ENCODE measurements at regions not wholly inside any gene's neighbourhood (a gene's known extent, or its start where the extent isn't known, plus 50 kb on each side); places are given as distances from the start of the nearest gene placed in this dataset.

DNA sequence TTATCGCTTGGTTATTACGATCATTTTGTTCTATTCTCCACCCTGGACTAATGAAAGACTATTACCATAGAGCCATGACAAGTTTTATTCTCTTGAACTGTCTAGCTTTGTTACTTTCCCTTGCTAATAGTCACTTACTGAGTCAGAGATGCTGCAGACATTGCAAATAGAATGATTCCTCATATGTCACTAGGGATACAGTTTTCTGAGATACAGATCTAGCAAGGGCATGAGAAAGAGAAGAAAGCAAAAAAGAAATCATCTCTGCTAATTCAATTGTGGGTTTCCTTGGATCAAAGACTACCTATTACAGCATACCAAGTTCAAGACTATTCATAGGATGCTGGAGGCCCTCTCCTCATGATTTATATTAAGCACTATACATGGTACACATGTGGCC, 204.3 kb downstream of the MBL2 start:
- dilution Hi-C loops (cut with MboI; ENCODE audit: extremely low pct_ligation_motif_present, low sequenced_read_pairs) = loop anchor here (25.0 kb wide), 1 partner anchor 256 kb away; the partner anchor contains the start of gene DKK1
- FAIRE-seq = no peak

DNA sequence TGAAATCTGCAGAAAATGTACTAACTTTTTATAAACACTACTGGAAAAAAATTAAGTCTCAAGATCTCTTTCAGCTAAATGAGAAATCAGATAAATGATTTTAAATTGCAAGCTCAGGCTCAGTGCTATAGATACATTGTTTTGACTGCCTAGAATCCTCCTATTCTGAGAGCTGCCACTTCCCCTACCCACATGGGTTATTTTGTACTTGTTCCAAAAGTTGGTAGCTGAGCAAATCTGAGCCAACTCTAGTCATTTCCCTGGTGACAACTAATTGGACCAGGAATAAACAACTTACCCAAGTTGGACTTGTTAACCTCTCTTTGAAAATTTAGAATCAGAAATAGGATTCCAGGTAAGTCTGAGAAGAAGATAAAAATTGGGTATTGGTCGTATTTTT, 202.1 kb downstream of the MBL2 start:
- TF ChIP-seq, protein P1, sequence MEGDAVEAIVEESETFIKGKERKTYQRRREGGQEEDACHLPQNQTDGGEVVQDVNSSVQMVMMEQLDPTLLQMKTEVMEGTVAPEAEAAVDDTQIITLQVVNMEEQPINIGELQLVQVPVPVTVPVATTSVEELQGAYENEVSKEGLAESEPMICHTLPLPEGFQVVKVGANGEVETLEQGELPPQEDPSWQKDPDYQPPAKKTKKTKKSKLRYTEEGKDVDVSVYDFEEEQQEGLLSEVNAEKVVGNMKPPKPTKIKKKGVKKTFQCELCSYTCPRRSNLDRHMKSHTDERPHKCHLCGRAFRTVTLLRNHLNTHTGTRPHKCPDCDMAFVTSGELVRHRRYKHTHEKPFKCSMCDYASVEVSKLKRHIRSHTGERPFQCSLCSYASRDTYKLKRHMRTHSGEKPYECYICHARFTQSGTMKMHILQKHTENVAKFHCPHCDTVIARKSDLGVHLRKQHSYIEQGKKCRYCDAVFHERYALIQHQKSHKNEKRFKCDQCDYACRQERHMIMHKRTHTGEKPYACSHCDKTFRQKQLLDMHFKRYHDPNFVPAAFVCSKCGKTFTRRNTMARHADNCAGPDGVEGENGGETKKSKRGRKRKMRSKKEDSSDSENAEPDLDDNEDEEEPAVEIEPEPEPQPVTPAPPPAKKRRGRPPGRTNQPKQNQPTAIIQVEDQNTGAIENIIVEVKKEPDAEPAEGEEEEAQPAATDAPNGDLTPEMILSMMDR (optimal IDR thresholded peaks at IDR 0.05 in 1 of 3, IDR thresholded peaks at IDR 0.05 in 1 of 3, conservative IDR thresholded peaks at IDR 0.05 in 1 of 3; ENCODE audit: extremely low read depth in 1 of 3, insufficient read depth in 2 of 3, low read length in 3 of 3) = no peak
- no peak for TF ChIP-seq EZH2 (IDR thresholded peaks at IDR 0.05; ENCODE audit: low read length)
- no peak for DNase-seq (ENCODE audit: low read depth, low spot score)
- Histone ChIP-seq H3K4me1 (ENCODE audit: control insufficient read depth, extremely low read depth, insufficient read depth, low read length) (peaks cover 5% of the 10 kb centered on the region), H3K9ac (ENCODE audit: control insufficient read depth, extremely low read depth, insufficient read depth, low read length) (no peak overlapping the region), H3K27ac (ENCODE audit: control insufficient read depth, insufficient read depth, low read length) (no peak overlapping the region), H4K20me1 (ENCODE audit: control insufficient read depth, extremely low read depth, insufficient read depth, low read length) (no peaks in the 10 kb centered on the region), H3K79me2 (ENCODE audit: control insufficient read depth, insufficient read depth, low read length) (no peaks in the 10 kb centered on the region), H3K9me3 (ENCODE audit: control insufficient read depth, low read depth, low read length) (no peaks in the 10 kb centered on the region), H3K4me2 (ENCODE audit: control insufficient read depth, extremely low read depth, insufficient read depth, low read depth, low read length) (no peak overlapping the region), H2AFZ (ENCODE audit: control insufficient read depth, low read length) (no peak overlapping the region), H3K36me3 (ENCODE audit: control insufficient read depth in 2 of 2, extremely low read depth in 1 of 2, insufficient read depth in 2 of 2, low read length in 2 of 2) (no peaks in the 10 kb centered on the region), H3K4me3 (ENCODE audit: control insufficient read depth in 2 of 3, extremely low read depth in 1 of 3, insufficient read depth in 2 of 3, low read depth in 1 of 3, low read length in 3 of 3) (no peak overlapping the region), H3K9me1 (ENCODE audit: control insufficient read depth, extremely low read depth, insufficient read depth, low read length) (no peaks in the 10 kb centered on the region), H3K27me3 (ENCODE audit: control insufficient read depth, extremely low read depth, insufficient read depth, low read length) (no peaks in the 10 kb centered on the region)
- FAIRE-seq = no peak
- dilution Hi-C loops (cut with MboI; ENCODE audit: extremely low pct_ligation_motif_present, low sequenced_read_pairs) = loop anchor here (25.0 kb wide), 1 partner anchor 258 kb away; the partner anchor contains the start of gene DKK1

More for the DNA sequence above, 204.3 kb downstream of the MBL2 start:
- no peak overlapping the region for H2AFZ ChIP-seq (ENCODE audit: control insufficient read depth, low read length)
- H3K9me3 ChIP-seq (ENCODE audit: control insufficient read depth, low read depth, low read length) = no peaks in the 10 kb centered on the region
- H3K36me3 ChIP-seq (ENCODE audit: control insufficient read depth in 2 of 2, extremely low read depth in 1 of 2, insufficient read depth in 2 of 2, low read length in 2 of 2) = no peaks in the 10 kb centered on the region
- H3K4me2 ChIP-seq (ENCODE audit: control insufficient read depth, extremely low read depth, insufficient read depth, low read depth, low read length) = no peak overlapping the region
- no peak overlapping the region for H3K27ac ChIP-seq (ENCODE audit: control insufficient read depth, insufficient read depth, low read length)
- TF ChIP-seq, protein P1 (optimal IDR thresholded peaks at IDR 0.05 in 1 of 3, IDR thresholded peaks at IDR 0.05 in 1 of 3, conservative IDR thresholded peaks at IDR 0.05 in 1 of 3; ENCODE audit: extremely low read depth in 1 of 3, insufficient read depth in 2 of 3, low read length in 3 of 3) = no peak
- TF ChIP-seq EZH2 (IDR thresholded peaks at IDR 0.05; ENCODE audit: low read length) = no peak
- H3K27me3 ChIP-seq (ENCODE audit: control insufficient read depth, extremely low read depth, insufficient read depth, low read length) = no peaks in the 10 kb centered on the region
- no peak overlapping the region for H3K4me3 ChIP-seq (ENCODE audit: control insufficient read depth in 2 of 3, extremely low read depth in 1 of 3, insufficient read depth in 2 of 3, low read depth in 1 of 3, low read length in 3 of 3)
- DNase-seq (ENCODE audit: low read depth, low spot score) = no peak
- H4K20me1 ChIP-seq (ENCODE audit: control insufficient read depth, extremely low read depth, insufficient read depth, low read length) = no peaks in the 10 kb centered on the region
- no peaks in the 10 kb centered on the region for H3K79me2 ChIP-seq (ENCODE audit: control insufficient read depth, insufficient read depth, low read length)
- no peaks in the 10 kb centered on the region for H3K9me1 ChIP-seq (ENCODE audit: control insufficient read depth, extremely low read depth, insufficient read depth, low read length)
- H3K9ac ChIP-seq (ENCODE audit: control insufficient read depth, extremely low read depth, insufficient read depth, low read length) = no peak overlapping the region
- peaks cover 5% of the 10 kb centered on the region for H3K4me1 ChIP-seq (ENCODE audit: control insufficient read depth, extremely low read depth, insufficient read depth, low read length)

All from keratinocyte (primary cell).